HG02852 (cell line): ENCODE measurements at regions not wholly inside any gene's neighbourhood (a gene's known extent, or its start where the extent isn't known, plus 50 kb on each side); places are given as distances from the start of the nearest gene placed in this dataset.

Experiments used
- ATAC-seq: cut with Tn5 transposase; IDR thresholded peaks from one replicate; pipeline ENCODE4 v1.9.1; 2021; ENCODE audit warnings: mild to moderate bottlenecking, moderate library complexity; ENCODE audit not compliant: unreplicated experiment

DNA sequence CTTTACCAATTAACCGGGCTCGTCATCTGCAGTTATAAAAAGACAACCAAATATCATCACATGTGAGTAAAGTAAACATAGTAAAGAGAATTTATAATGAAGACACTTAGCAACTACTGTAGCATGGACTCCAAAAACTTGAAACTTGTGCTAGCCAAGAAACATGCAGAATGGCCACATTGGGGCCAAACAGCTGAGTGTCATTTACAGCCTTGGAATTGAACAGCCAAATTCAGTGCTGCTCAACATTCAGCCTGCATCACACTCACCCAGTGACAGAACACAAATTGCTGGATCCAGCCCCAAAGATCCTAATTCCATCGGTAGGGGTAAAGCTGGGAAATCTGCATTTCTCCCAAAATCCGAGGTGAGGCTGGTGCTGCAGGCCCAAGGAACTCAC lies 224.8 kb upstream of the GYPC start:
- no peak for ATAC-seq

DNA sequence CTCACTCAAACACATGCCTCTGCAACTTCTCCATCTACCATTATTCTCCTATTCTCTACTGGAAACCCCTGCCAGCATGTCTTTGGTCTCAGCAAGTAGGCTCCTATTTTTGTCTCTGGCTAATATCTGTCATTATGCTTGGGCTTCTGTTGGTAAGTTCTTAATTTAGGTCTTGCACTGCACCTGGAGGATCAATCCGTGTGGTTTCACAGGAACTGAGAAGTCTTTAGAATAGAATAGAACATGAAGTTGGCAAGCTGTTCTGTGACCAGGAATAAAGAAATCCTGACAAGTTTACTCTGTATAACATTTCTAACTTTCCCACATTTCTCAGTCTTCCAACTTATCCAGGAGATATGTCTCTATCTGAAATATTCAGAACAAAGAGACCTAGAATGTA lies 219.5 kb upstream of the GYPC start:
- ATAC-seq = no peak

DNA sequence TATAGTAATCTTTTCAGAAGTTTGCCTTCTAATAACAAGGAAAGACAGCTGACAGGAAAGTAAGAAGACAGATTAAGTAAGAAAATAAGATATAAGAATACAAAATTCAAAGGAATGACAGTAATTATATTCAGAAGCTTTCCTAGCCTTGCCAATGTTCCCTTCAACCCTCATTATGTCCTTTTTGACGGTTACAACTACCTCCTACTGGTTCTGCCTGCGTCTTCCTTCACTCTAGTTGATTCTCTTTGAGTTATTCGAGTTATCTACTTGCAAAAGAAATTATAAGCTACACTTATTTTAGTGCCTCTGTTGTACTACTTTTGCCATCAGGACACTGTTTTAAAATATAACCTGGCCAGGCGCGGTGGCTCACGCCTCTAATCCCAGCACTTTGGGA lies 218.9 kb upstream of the GYPC start:
- no peak for ATAC-seq

DNA sequence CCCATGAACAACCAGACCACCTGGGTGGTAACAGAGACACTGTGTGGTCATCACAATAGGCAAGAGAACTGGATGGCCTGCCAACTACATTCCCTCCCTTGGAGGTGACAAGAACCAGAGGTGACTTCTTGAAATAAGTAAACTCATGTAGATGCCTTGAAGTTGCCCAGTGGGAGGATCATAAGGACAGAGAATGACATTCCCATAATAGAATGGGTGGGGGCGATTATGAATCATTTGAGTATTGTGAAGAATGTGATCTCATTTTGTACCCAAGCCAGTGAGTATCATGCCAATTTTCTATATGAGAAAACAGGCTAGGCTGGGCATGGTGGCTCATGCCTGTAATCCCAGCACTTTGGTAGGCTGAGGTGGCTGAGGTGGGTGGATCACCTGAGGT lies 211.4 kb upstream of the GYPC start:
- no peak for ATAC-seq

DNA sequence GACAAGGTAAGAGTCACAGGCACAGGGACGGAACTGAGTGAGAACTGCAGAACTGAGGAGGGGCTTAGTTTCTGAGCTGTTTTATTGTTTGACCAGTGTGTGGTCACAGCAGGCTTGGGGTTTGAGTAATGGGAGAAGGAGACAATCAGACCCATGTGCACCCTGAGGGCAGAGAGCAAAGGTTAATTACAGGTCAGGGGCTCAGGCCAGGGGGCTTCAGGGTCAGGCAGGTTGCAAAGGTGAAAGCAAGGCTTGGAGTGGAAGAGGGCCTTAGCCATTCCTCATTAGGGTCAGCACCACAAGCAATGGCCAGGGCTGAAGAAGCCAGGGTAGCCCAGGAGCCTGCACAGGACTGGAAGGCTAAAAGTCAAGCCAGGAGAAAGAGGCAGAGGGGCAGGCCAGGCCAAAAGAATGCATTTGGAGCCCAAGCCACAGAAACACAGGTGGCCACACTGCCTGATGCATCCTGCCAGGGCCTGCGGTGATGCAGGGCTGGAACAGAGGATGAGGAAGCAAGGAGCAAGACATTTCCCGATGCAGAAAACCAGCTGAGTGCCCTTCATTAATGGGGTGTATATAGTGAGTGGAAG lies 209.8 kb upstream of the GYPC start:
- ATAC-seq = no peak

DNA sequence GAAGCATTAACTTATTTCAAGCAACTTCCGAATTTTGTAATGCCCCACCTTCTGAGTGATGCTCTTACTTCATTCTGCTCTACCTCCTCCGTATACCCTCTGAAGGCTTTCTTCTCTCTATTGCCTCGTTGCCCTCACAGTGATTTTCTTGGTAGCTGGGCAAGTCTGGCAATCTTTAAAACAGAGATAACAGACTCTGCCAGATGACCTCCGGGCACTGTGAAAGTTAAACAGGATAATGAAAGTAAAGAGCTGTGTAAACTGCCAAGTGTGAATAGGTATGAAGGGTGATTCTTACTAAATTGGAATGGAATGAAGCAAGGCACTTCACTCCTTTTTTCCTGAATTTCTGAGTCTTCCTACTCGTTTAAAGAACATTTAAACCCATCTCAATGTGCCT lies 207.3 kb upstream of the GYPC start:
- no peak for ATAC-seq

DNA sequence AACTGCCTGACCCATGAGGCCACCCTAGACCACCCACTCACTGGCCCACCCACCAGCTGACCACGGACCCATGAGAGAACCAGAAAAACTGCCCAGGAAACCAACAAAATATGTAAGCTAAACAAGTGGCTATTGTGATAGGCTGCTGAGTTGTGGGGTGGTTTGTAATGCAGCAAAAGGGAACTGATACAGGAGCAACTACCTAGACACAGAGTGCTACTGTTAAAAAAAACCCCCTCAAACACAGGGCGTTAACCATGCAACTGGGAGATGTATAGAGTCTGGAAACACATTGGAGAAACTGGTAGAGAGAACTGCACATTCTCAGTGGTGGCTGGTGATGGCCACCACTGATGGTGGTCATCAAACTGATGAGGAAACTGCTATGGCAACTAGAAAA lies 206.3 kb upstream of the GYPC start:
- ATAC-seq = peak; percentile 99

DNA sequence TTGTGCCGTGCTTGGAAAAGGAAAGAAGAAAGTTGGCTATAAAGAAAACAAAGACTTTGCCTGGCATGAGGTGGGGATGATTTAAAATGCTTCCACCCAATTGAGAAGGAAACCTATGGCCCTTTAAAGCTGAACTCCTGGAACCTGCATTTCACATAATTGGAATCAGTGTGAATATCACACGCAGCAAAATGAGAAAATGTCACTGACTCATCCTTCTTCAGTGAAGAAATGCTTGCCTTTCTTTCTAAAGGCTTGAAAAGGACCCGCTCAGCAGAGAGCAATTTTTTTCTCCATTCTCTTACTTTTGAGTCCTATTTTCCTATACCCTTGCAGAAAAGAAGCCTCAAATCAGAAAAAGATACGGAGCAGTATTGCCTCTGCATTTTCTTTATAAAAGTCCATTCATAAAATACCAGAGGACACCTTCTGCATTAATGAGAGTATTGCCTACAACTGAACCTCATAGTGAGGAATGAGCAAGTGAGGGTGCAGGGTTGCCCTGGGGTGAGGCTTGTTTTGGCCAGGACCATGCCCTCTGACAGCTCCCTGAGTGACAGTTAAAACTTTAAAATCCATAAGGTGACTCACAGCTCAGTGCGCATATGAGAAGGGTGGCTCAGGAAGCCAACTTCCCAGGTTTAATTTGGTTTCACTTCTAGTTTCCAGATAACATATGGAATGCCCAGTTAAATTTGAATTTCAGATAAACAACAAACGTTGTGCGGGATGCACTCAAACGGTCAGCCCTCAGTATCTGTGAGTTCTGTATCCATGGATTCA lies 191.9 kb upstream of the GYPC start:
- ATAC-seq = no peak

DNA sequence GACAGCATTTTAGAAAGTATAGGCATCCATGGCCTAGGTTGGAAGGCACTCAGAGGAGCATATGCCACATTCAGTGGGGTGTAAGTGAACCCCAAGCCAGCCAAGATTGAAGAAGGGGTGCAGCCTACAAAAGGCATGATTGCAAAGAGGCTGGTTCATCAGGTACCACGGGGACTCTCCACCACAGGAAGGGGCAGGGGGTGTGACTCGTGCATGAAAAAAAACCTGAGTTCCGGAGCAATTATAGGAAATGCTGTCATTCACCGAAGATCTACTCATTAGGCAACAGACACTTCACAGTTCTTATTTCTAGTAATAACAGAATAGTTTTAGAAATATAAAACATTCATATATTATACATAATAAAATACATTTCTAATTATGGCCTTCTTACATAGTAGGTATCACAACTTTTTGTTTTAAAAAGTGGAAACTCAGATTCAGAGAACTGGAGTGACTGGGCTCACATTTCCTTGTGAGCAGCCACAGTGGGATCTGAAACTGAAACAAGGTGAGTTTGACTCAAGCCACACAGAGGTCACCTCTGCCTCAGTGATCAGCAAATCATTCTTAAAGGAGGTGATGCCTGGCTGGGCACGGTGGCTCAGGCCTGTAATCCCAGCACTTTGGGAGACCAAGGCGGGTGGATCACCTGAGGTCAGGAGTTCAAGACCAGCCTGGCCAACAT lies 188.4 kb upstream of the GYPC start:
- peak; percentile 98 for ATAC-seq

DNA sequence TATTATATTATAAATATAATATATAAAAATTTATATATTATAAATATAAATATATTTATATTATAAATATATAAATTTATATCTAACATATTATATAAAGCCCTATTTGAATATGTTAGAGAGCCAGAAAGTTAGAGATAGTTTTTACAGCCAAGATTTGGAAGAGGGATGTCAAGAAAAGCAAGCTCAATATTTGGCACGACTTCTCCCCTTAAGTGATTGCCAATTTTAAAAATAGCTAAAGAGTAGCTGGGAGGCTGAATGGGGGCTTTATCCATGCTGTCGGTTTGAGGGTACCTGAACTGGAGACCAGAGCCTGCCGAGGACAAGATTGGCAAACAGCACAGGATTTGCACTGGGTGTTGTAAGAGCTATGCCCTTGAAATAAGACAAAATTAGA lies 180.9 kb upstream of the GYPC start:
- no peak for ATAC-seq

DNA sequence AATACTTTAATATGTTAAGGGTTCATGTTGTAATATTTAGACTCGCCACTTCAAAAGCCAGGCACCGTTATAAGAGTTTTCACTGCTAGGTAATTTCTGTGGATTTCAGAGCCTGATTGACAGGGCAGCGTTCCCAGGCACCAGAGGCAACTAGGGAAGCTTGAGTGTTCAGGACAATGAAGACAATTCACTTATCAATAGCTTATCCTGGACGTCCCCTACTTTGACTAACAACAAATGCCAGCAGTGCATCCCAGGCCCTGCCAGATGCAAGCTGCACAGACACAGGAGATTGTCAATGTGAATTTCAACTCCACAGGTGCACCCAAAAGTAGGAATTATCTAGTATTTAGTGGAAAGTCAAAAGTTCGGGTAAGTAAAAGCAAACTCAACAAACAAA lies 179.3 kb upstream of the GYPC start:
- ATAC-seq = no peak

DNA sequence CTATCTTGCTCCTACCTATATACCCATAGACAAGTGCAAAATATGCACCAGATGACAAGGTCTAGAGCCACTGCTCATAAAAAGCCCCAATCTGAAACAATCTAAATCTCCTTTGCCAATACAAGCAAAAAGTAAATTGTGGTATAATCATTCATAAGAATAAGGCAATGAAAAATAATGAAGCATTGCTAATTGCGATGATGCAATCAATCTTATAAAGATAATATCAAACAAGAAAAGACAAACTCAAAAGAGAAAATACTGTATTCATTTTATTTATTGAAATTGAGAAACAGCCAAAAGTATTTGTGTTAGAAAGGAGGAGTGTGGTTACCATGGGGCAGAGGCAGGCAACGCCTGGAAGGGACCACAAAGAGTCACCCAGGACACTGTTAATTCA lies 175.9 kb upstream of the GYPC start:
- no peak for ATAC-seq

DNA sequence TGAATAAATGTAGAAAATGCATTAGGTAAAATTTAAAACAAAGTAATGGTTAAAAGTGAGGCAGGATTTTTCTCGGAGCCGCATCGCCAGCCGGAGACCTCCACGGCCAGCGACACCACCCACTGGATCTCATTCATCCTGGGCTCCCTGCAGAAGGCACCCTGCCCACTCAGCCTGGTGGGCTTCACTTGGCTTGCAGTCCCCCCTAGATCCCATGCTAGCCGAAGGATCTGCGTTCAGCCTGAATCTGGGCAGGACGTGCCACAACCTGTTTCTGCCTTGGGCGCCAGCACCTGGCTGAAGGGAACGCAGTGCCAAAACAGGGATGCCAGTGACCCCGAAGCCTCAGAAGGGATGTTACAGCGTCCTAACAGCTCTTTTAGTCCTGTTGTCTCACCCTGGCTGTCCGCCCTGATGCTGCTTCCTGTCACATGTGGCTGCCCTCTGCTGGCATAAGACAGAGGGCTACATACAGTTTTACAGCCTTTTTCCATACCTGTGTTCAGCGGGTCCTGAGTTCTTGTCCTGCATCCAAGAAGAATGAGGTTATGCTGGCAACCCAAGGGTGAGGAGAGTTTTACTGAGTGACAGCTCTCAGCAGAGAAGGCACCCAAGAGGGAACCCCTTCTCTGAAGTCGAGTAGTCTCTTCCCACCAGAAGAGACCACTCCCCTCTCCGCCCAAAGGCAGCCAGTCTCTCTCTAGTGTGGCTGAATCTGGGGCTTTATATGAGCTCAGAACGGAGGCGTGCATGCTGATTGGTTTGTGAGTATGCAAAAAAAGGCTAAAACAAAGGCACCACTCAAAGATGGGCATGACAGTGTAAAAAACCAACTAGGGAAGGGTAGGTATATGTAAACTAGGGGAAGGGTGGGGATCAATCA lies 173.1 kb upstream of the GYPC start:
- no peak for ATAC-seq

DNA sequence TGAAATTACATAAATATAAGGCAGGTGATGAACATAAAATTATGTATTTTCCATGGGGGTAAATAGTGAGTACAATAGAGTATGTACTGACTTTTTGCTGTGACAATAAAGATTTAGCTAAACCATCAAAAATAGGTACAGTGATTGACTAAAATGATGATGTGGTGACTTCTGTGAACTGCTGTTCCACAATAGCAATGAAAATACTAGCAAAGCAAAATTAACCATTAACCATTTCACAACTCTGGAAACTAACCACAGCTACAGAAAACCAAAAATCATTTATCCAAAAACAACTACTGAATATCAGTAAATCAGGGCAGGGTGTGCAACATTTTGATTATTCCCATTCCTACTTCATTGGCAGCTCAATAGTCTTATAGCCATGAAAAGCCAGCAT lies 161.4 kb upstream of the GYPC start:
- ATAC-seq = no peak

DNA sequence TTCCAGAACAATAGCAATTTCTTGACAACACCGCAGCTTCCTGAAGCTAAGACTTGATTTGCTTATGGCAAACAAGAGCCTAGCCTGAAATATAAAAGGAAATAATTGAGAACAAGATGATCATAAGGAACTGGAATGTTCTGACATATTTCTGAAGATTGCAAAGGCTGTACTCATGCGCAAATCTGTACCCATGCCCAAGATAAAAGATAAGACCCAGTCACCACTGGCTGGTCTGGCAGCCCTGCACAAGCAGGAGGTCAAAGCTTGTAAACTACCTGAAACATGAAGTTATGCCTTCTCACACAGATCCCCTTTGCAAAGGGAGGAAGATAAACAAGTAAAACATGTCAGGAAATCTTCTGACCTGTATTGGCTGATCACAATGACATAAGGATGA lies 160.8 kb upstream of the GYPC start:
- ATAC-seq = no peak

DNA sequence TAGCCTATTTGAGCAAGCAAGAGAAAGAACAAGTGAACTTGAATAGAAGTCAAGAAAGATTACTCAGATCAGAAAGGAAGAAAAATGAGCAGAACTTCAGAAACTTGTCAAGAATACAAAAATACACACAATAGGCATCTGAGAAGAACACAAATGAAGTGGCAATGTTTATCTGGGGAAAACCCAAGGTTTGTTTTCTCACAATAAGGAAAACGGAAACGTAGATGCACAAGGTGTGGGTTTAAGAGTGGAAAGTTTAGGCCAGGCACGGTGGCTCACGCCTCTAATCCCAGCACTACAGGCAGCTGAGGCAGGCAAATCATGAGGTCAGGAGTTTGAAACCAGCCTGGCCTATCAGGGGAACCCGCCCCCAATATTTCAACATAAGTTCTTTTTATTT lies 159.5 kb upstream of the GYPC start:
- ATAC-seq = peak; percentile 96

DNA sequence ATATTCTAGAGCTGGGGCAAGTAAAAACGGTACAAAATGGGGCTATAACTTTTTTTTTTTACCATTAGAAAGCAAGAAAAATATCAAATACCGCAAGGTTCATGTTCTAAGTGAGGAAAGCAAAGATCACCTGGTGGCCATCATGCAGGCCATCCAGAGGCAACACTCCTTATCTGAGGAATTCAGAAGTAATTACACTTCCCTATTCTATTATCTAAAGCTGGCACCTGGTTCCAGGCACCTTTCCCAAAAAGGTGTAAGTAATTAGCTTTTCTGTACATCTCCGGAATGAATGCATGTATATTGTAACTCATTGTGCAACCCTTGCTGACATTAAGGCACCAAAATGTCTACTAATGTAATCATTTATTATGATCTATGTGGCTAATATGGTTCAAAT lies 152.5 kb upstream of the GYPC start:
- no peak for ATAC-seq

DNA sequence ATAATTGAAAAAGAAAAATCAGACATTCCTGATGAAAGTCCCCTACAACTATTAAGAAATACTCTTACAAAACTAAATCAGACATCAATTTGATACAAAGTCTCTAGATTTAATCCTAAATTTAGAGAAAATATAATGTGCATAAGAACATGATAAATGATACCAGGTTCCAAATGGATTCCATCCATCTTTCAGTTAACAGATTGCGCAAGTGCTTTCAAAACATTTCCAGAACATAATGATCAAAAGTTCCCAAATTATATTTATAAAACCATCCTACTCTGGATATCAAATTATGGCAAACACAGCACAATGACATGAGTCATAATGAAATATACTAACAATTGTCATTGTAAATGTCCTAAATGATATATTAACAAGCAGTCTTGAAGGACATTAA lies 151.0 kb upstream of the GYPC start:
- no peak for ATAC-seq

DNA sequence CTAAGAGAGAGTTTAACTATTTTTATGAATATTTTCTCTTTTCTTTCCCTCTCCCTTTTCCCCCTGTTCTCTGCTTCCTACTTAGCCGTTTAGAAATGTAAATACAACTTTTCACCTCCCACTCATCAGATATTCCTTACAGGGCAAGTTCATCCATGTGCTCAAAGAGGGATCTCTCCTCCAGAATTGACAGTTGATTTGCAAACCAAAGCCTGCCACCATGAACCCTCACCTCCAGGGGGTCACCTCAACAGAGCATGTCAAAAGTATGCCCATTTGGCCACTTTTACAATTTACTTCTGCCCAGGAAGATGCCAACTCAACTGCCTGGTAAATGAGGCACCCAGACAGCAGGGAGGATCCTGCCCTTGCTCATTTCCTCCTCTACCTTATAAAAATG lies 149.2 kb upstream of the GYPC start:
- no peak for ATAC-seq

DNA sequence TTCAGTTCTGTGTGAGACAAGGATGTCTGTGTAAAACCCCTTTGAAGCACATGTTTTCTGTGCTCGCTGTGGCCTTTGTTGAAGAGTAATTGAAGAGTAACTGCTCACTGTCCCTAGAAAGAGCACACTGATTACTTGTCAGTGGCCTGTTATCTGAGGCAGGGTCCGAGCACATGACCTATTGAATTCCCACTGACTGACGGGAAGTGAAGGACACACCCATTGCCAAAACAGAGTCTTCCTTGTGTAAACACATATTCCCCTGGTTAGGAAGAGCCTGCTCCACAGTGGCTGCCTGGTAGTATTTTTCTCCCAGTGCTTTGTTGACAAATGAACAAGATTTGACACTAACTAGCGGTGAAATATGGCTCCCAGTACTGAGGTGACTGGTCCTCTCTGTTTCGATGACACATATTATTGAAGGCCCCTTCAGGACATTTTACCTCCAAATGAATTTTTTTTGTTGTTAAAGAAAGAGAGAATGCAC lies 148.5 kb upstream of the GYPC start:
- ATAC-seq = no peak

DNA sequence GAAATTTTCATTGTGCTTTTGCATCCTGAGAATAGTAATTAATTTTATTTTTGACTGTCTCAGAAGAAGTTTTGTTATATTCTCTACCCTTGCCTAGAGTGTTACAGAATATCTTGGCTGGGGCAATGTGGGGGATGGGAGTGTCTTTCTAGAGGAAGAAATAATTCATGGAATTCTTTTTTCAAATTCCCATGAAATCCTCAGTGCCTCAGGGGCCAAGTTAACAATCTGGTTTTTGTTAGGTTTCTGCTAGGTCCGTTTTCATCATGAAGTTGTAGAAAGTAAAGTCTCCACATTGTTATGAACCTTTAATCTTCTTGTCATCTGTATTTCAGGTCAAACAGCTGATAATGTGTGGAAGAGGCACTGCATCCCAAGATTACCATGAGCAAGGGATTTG lies 145.6 kb upstream of the GYPC start:
- ATAC-seq = no peak
